GM08714 (cell line): ENCODE measurements at regions not wholly inside any gene's neighbourhood (a gene's known extent, or its start where the extent isn't known, plus 50 kb on each side); places are given as distances from the start of the nearest gene placed in this dataset.
A peak's percentile ranks its signal among the peaks of the same experiment; 100 is the strongest.
"Not testable (repeated sequence)": the region's sequence is repeated elsewhere in the genome, so short reads cannot be mapped to it uniquely, and the experiment has no call there.

ENCODE experiments used
- H3K4me3 ChIP-seq: fragments of 200-500 bp; sonication (Bioruptor generic); 2 replicates; pipeline ENCODE4 v1.5.1; 2014; ENCODE audit warnings: mild to moderate bottlenecking, low read length, inconsistent platforms
- ZNF274 ChIP-seq: IDR thresholded peaks from 2 replicates; pipeline ENCODE4 v1.6.1; 2012; ENCODE audit warnings: mild to moderate bottlenecking, low read depth, low read length

- no peak for TF ChIP-seq ZNF274
- H3K4me3 ChIP-seq: peak overlapping the region; percentile 91
Measured at GRCh38 chr6:27178860-27179259, 68.6 kb upstream of the PRSS16 start.

GRCh38 chr6:27183060-27183832 is 64.3 kb upstream of the PRSS16 start:
- H3K4me3 ChIP-seq: no peak overlapping the region
- TF ChIP-seq ZNF274: no peak

- peak overlapping the region; percentile 64 for H3K4me3 ChIP-seq
- no peak for TF ChIP-seq ZNF274
Measured at GRCh38 chr6:27187231-27188060, 60.1 kb upstream of the PRSS16 start.

GRCh38 chr6:27188061-27188884 is 59.2 kb upstream of the PRSS16 start:
- H3K4me3 ChIP-seq: peak overlapping the region; percentile 64
- no peak for TF ChIP-seq ZNF274

GRCh38 chr6:27188885-27189418 is 58.5 kb upstream of the PRSS16 start:
- TF ChIP-seq ZNF274: no peak

GRCh38 chr6:27190126-27190525 is 57.4 kb upstream of the PRSS16 start:
- no peak overlapping the region for H3K4me3 ChIP-seq
- TF ChIP-seq ZNF274: no peak

More at GRCh38 chr6:27188885-27189418, 58.5 kb upstream of the PRSS16 start:
- peak overlapping the region; percentile 64 for H3K4me3 ChIP-seq

- not testable (repeated sequence) for H3K4me3 ChIP-seq
Measured at GRCh38 chr6:27194453-27194852, 53.0 kb upstream of the PRSS16 start.

GRCh38 chr6:27195547-27195946 is 52.0 kb upstream of the PRSS16 start:
- H3K4me3 ChIP-seq: not testable (repeated sequence)
